ENCODE measurements at regions not wholly inside any gene's neighbourhood (a gene's known extent, or its start where the extent isn't known, plus 50 kb on each side); places are given as distances from the start of the nearest gene placed in this dataset.
"Not testable (repeated sequence)": the region's sequence is repeated elsewhere in the genome, so short reads cannot be mapped to it uniquely, and the experiment has no call there.

DNA sequence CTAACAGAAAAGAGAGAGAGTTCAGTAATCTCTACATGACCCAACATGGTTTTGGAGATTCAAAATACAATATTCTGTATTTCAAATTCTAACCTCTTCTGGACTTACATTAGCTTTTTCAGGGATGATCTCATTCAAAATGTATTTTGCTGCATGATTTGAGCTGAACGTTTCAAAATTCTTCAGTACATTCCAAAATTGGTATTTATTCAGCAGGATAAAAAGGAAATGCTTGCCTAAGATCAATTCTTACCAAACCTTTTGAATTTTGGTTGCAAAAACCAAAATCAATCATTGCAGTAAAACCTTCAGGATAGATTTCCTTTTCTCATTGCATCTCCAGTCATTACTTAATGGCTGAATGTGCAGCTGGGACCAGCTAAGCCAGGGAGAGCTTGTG is 1761.3 kb upstream of the SEL1L start:
- BruUV-seq (replicated peaks), result no TSS peak

DNA sequence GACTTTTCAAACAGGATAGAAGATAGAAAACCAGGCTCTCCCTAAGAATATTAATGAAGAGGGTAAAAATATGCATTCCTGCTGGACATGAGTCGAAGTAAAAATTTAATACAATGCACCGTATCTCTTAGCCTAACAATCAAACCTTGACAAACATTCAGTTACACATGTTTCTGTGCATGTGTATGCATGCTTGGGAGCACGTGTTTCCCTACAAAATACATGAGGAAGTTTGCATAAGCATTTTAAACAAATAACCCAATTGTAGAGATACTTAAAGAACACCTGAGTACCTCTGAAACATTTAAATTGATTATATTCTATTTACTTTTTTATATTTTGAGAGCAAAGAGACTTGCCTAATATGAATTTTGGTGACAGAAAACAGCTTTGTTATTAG is 1763.7 kb upstream of the SEL1L start:
- BruUV-seq (replicated peaks), result no TSS peak
- no peaks in the 10 kb centered on the region for H3K27me3 ChIP-seq (replicated peaks; ENCODE audit: control insufficient read depth, insufficient read depth, low read length)
- no peak overlapping the region for H3K27ac Mint-ChIP-seq (ENCODE audit: unreplicated experiment)
- no peaks in the 10 kb centered on the region for H3K4me1 Mint-ChIP-seq (ENCODE audit: low read depth, unreplicated experiment)
- TF ChIP-seq CTCF (IDR thresholded peaks at IDR 0.05; ENCODE audit: insufficient read depth in 1 of 2, low read depth in 1 of 2, low read length in 1 of 2, severe bottlenecking in 1 of 2, unreplicated experiment in 1 of 2), result no peak
- peaks cover 9% of the 10 kb centered on the region for H3K27me3 Mint-ChIP-seq (ENCODE audit: insufficient read depth, unreplicated experiment)
- no peaks in the 10 kb centered on the region for H3K36me3 ChIP-seq (ENCODE audit: control insufficient read depth, insufficient read depth, low read length)
- DNase-seq, result no peak
- CTCF ChIA-PET, result no interaction called here
- no peaks in the 10 kb centered on the region for H3K4me1 ChIP-seq
- no peaks in the 10 kb centered on the region for H3K36me3 Mint-ChIP-seq (ENCODE audit: insufficient read depth, unreplicated experiment)
- POLR2A ChIA-PET, result no interaction called here
- H3K9me3 Mint-ChIP-seq (ENCODE audit: unreplicated experiment), result no peaks in the 10 kb centered on the region
- H3K4me3 Mint-ChIP-seq (ENCODE audit: unreplicated experiment), result no peak overlapping the region
- no peak overlapping the region for H3K4me3 ChIP-seq (ENCODE audit: low read depth, low read length)
- intact Hi-C loops (cut with micrococcal nuclease; ENCODE audit: unreplicated experiment), result no loop called here
- H3K9me3 ChIP-seq, result no peaks in the 10 kb centered on the region

More for the DNA sequence above, 1761.3 kb upstream of the SEL1L start:
- H3K4me3 Mint-ChIP-seq (ENCODE audit: unreplicated experiment), result no peak overlapping the region
- no peaks in the 10 kb centered on the region for H3K9me3 ChIP-seq
- ChIA-PET POLR2A (no interaction called here), CTCF (interaction anchor here (0.8 kb wide), 1 partner anchor 270 kb away, joined by 3 read pairs; no protein-coding TSS in a partner anchor)
- intact Hi-C loops (cut with micrococcal nuclease; ENCODE audit: unreplicated experiment), result no loop called here
- no peaks in the 10 kb centered on the region for H3K9me3 Mint-ChIP-seq (ENCODE audit: unreplicated experiment)
- no peaks in the 10 kb centered on the region for H3K27me3 ChIP-seq (replicated peaks; ENCODE audit: control insufficient read depth, insufficient read depth, low read length)
- no peak overlapping the region for H3K27ac Mint-ChIP-seq (ENCODE audit: unreplicated experiment)
- H3K36me3 Mint-ChIP-seq (ENCODE audit: insufficient read depth, unreplicated experiment), result no peaks in the 10 kb centered on the region
- peaks cover 6% of the 10 kb centered on the region for H3K27me3 Mint-ChIP-seq (ENCODE audit: insufficient read depth, unreplicated experiment)
- no peak for DNase-seq
- H3K4me1 Mint-ChIP-seq (ENCODE audit: low read depth, unreplicated experiment), result no peaks in the 10 kb centered on the region
- no peak overlapping the region for H3K4me3 ChIP-seq (ENCODE audit: low read depth, low read length)
- no peak for TF ChIP-seq CTCF (IDR thresholded peaks at IDR 0.05; ENCODE audit: insufficient read depth in 1 of 2, low read depth in 1 of 2, low read length in 1 of 2, severe bottlenecking in 1 of 2, unreplicated experiment in 1 of 2)
- no peaks in the 10 kb centered on the region for H3K4me1 ChIP-seq
- H3K36me3 ChIP-seq (ENCODE audit: control insufficient read depth, insufficient read depth, low read length), result no peaks in the 10 kb centered on the region

DNA sequence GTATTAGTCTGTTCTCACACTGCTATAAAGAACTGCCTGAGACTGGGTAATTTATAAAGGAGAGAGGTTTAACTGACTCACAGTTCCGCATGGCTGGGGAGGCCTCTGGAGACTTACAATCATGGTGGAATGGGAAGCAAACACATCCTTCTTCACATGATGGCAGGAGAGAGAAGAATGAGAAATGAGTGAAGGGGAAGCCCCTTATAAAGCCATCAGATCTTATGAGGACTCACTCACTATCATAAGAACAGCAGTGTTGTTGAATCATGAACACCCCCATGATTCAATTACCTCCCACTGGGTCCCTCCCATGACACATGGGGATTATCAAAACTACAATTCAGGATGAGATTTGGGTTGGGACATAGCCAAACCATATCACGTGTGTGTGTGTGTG is 1764.4 kb upstream of the SEL1L start:
- intact Hi-C loops (cut with micrococcal nuclease; ENCODE audit: unreplicated experiment); H3K9me3 Mint-ChIP-seq (ENCODE audit: unreplicated experiment); H3K27ac Mint-ChIP-seq (ENCODE audit: unreplicated experiment); H3K27me3 Mint-ChIP-seq (ENCODE audit: insufficient read depth, unreplicated experiment); H3K4me3 ChIP-seq (ENCODE audit: low read depth, low read length); H3K4me3 Mint-ChIP-seq (ENCODE audit: unreplicated experiment); H3K36me3 ChIP-seq (ENCODE audit: control insufficient read depth, insufficient read depth, low read length); DNase-seq; POLR2A ChIA-PET; H3K4me1 Mint-ChIP-seq (ENCODE audit: low read depth, unreplicated experiment); H3K4me1 ChIP-seq; H3K36me3 Mint-ChIP-seq (ENCODE audit: insufficient read depth, unreplicated experiment); H3K27me3 ChIP-seq (replicated peaks; ENCODE audit: control insufficient read depth, insufficient read depth, low read length); H3K9me3 ChIP-seq; BruUV-seq (replicated peaks): not testable (repeated sequence)
- CTCF ChIA-PET, result interaction anchor here (0.6 kb wide), 1 partner anchor 176 kb away, joined by 8 read pairs; no protein-coding TSS in a partner anchor

Data from Caco-2 (cell line).